ENCODE measurements at regions not wholly inside any gene's neighbourhood (a gene's known extent, or its start where the extent isn't known, plus 50 kb on each side); places are given as distances from the start of the nearest gene placed in this dataset.
"Not testable (repeated sequence)": the region's sequence is repeated elsewhere in the genome, so short reads cannot be mapped to it uniquely, and the experiment has no call there.

DNA sequence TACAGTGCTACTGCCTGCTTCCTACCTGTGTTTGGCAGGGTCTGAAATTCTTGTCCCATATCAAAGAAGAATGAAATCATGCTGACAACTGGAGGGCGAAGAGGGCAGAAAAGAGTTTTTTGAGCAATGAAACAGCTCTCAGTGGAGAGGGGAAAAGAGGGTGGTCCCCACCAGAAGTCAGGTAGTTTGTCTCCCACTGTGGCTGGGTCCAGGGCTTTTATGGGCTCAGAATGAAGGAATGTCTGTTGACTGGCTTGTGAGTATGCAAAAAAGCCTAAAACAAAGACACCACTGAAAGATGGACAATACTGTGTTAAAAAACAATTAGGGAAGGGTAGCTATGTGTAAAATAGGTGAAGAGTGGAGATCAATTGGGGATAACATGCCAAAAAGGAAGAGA, 115.0 kb downstream of the ADAM29 start:
- DNase-seq: no peak

DNA sequence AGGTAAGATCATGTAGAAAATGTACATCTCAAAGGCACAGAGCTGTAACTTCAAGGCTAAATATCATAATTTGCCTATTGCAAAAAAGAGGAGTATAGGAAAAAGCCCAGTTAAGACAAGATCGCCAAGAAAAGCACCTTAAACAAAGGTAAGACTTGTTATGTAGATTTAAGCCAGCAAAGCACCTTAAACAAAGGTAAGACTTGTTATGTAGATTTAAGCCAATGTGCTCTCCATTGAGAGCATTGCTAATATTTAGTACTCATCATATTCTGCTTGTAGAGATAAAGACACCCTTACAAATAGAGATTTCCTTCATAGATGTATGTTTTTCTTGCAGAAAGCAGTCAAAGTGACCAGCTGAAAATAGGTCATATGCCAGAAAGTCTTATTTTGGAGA, 115.8 kb downstream of the ADAM29 start:
- DNase-seq: no peak

DNA sequence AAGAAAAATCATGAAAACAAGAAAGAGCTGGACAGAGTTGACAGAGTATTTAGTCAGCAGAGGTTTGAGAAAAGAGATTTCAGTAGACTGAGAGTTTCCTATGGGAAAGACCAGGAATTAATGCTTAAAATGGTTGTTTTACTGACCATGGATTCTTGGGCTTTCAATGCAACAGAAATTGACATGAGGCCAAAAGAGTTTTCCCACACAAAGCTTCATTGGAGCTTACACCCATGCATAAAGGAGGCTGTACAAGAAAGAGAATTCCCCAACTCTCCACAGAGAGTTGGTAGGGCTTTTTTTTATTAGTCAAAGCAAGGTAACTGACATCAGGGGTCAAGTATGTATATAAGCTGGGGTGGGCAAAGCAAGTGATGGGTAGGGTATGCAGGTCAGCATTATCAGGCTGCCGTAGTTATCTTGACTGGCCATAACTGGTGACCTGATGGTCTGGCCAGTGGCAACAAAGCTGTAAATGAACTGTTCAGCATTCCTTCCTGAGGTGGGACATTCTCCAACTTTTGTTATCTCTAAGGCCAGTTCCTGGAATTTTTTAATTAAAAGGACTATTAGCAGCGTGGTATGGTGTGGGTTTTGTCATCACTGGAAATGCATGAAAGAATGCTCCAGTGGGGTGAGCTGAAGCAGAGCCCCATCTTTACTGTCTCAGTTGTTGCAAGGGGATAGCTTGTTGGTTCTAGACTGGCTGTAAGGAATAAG, 117.0 kb downstream of the ADAM29 start:
- no peak for DNase-seq

GRCh38 chr4:175035905-175036304, 117.7 kb downstream of the ADAM29 start:
- DNase-seq: no peak

DNA sequence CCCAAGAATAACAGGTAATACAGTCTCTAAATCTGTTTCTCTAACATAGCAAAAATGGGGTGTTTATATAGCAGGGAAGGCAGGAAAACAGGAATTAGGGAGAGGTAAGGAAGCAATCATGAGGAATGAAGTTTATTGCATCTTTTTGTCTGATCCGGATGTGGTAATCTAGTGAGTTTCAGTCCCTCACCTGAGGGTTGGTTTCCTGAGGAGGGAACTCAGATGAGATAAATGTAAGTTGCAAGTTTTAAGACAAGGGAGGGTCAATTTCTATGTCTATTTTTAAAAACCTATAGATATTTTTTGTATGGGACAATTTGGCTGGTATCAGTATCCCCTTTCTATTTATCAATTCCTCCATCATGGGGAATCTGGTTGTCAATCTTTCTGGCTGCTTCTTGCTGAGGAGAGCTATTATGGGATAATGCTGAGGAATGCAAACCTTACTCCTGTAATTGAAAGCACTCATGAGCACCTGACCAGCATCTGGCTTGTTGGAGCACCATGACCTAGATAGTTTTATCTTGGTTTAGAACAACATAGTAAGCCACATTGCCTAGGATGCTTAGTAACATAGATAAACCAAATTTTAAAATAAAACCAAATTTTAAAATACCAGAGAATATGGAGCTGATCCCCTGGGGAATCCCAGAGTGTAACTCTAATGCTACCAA, 130.1 kb downstream of the ADAM29 start:
- no peak for DNase-seq

DNA sequence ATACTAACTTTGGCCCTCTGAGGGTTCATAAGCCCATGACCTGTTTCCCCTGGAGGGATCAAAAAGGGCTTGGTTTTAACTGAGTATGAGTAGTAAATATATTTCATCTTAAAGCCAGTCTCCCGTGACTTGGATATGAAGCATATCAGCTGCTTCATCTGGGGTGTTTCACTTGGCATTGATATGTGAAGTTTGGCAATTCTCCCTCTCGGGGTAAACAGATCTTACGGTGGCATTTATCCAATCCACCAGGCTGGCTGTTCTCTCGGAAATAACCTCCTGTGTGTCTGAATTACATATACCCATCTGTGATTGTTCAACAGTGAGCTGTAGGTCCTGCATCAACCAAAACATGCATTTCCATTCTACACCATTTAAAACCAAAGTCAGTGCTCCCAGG, 130.7 kb downstream of the ADAM29 start:
- DNase-seq: no peak

DNA sequence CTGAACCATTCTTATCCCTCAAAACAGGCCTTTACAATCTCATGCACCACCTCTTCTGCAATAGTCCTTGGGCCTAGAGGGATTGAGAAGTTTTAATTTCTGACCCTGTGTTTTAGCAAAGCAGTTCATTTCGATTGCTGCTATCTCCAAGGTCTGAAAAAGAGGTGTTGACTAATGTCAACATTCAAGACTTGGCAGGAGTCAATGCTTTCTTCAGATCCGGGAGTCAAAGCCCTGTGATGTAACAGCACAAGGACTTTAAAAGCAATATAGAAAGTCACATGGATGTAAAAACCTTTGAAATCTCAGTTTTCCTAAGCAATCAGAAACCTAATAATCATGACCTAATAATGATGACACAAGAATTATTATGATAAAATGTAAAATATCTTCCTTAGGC, 133.8 kb downstream of the ADAM29 start:
- DNase-seq: no peak

- no peak for DNase-seq
These were observed 136.8 kb downstream of the ADAM29 start for GRCh38 chr4:175054980-175055379.

- no peak for DNase-seq
These were observed 144.0 kb downstream of the ADAM29 start for GRCh38 chr4:175062183-175062592.

DNA sequence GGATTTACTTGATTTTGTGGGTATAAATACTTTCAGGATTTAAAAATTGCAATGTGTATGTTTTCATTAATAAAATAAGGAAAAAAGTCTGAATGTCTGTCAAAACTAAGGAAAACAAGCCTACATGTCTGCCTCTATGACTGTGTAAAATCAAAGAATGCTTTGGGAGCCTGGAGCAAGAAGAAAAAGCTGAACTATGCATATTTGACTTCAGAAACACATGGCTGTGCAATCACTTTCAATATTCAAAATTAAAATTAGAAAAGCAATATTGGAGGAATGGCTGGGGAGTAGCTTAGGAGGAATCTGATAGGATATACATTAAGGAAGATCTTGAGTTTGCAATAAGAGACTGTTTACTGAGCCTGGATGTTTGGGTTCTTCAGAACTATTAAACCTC, 147.1 kb downstream of the ADAM29 start:
- DNase-seq: no peak

DNA sequence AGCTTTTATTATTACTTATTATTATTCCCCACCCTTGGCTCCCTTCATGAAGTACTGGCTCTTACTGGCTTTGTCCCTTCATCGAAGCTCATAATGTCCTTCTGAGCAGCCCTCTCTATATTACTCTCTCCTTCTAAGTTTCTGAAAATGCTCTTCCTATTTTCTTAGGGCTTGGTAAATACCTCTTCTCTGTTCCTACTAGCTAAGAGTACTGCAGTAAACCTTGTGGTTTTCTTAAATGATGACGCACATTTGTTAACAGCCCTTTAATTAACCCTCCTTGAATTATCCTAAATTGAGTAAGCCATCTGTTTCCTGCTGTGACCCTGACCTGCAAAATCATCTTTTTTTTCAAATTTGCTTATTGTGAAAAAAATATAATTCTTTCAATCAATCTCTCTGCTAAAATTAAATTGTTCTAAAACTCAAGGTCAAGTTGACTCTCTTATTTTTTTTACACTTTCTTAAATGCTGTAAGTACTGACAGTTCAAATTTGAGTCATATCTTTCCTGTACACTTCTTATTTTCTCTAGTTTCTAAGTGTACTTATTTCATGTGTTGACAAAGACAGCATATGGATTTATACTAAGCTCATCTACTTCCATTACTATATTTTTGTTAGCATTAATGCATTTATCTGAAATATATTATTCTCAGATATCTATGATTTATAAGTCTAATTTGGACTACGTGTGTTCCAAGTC, 148.9 kb downstream of the ADAM29 start:
- no peak for DNase-seq

DNA sequence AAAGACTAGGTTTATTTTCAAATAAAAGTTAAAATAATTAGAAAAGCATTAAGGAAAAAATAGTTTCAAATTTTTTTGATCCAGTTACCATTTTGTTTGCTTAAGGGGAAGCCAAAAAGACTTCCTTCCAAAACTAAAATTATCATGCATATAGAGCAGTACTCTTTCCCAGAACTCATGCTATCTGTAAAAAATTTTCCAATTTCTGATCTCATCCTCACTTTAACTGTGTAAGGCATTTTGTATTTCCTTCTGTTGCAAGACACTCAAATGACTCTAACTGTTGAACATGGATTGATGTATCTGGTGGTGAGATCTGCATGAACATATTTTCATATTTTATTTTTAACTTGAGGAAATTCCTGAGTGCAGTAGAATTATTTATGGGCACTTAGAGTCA, 150.1 kb downstream of the ADAM29 start:
- DNase-seq: no peak

- DNase-seq: no peak
These were observed 152.3 kb downstream of the ADAM29 start for GRCh38 chr4:175070444-175070843.

GRCh38 chr4:175071123-175071522, 153.0 kb downstream of the ADAM29 start:
- no peak for DNase-seq

- no peak for DNase-seq
These were observed 169.0 kb downstream of the ADAM29 start for GRCh38 chr4:175087145-175087544.

GRCh38 chr4:175090116-175090515, 172.0 kb downstream of the ADAM29 start:
- DNase-seq: no peak

GRCh38 chr4:175091649-175092048, 173.5 kb downstream of the ADAM29 start:
- no peak for DNase-seq

GRCh38 chr4:175092114-175092513, 174.0 kb downstream of the ADAM29 start:
- DNase-seq: no peak

DNA sequence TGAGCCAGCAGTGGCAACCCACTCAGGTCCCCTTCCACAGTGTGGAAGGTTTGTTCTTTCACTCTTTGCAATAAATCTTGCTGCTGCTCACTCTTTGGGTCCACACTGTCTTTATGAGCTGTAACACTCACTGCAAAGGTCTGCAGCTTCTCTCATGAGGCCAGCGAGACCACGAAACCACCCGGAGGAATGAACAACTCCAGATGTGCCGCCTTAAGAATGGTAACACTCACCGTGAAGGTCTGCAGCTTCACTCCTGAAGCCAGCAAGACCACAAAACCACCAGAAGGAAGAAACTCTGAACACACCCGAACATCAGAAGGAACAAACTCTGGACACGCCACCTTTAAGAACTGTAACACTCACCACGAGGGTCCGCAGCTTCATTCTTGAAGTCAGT, 174.9 kb downstream of the ADAM29 start:
- DNase-seq: not testable (repeated sequence)

DNA sequence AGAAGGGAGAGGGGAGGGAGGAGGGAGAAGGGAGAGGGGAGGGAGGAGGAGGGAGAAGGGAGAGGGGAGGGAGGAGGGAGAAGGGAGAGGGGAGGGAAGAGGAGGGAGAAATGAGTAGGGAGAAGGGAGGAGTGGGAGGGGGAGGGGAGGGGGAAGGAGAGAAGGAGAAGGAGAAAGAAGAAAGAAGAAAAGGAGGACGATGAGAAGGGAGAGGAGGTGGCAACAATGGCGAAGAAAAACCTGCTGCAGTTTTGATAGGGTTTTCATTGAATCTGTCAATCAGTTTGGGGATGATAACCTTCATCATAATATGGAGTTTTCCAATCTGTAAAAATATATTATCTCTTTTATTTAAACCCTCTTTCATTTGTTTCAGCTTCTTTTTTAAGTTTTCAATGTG, 185.2 kb downstream of the ADAM29 start:
- DNase-seq: no peak

DNA sequence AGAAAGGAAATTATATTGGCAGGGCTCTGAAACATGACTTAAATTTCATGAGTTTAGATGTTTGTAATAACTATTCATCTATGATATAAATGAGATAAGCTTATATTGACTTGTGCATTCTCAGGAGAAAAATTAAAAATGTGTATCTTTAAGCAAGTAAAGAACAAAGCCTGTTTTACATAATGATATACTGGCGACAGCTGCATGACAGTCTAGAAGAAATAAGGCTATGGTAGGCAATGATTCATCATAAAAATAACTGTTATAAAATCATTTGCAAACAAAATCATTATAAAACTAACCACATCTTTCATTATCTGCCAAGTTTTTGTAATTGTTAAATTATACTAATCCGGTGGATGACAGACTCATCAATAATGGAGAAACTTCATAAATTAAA, 188.1 kb downstream of the ADAM29 start:
- no peak for DNase-seq

GRCh38 chr4:175109933-175110332, 191.8 kb downstream of the ADAM29 start:
- DNase-seq: no peak

DNA sequence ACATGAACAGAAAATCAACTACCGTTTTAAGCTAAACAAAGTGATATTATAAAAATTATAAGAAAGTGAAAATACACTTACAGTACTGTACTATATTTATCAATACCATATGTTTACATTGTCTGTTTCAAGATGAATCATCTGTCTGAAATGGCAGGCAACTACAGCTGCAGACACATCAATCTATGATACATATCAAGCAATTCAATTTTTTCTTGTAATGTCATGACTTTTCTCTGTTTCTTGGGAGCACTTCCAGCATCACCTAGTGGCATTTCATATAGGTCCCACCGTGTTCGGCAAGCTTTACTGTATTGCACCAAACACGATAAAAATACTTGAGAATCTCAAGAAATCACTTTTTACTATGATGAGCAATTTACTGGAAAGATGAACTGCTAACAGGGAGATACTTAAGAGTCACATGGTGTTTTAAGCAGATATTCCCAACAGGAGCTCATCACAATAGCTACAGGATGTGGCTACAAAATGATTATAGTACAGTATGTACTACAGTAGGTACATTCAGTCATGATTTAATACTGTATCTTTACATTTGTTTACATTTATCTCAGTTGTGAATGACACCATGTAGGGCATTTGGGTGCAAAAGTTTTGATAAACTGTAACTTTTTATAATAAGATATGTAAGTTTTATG, 207.4 kb downstream of the ADAM29 start:
- DNase-seq: no peak

DNA sequence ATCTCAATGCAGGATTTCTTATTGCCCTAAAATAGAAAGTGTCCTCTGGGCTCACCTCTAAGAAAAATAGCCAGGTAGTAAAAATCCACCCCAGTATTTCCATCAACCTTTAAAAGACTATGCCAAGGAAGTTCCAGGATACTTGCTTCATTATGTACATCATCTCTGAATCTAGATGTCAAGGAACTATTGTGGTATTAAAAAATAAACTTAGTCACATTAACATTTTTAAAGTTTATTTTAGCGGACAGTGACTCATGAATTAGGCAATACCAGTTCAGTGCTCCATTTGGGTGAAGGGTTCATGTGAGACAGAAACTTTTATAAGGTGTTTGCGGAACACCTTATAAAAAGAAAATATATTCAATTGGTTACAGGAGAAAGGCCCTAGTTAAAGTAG, 209.2 kb downstream of the ADAM29 start:
- DNase-seq: no peak

Data from suppressor macrophage treated with lipopolysaccharide for 1 hour (primary cell).